Fibroblast of upper back skin (primary cell): ENCODE measurements at regions not wholly inside any gene's neighbourhood (a gene's known extent, or its start where the extent isn't known, plus 50 kb on each side); places are given as distances from the start of the nearest gene placed in this dataset.
"Not testable (repeated sequence)": the region's sequence is repeated elsewhere in the genome, so short reads cannot be mapped to it uniquely, and the experiment has no call there.

Source experiments
- DNase-seq: peaks from one replicate; pipeline ENCODE4 v3.0.0-alpha.2; 2013

GRCh38 chr9:83191154-83191553 lies 128.2 kb upstream of the RASEF start:
- DNase-seq, result no peak

DNA sequence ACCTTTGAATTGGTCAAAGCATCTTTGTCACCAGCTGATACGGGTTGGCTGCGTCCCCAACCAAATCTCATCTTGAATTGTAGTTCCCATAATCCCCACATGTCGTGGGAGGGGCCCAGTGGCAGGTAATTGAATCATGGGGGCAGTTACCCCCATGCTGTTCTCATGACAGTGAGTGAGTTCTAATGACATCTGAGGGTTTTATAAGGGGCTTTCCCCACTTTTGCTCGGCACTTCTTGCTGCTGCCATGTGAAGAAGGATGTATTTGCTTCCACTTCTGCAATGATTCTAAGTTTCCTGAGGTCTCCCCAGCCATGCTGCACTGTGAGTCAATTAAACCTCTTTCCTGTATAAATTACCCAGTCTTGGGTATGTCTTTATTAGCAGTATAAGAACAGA lies 126.1 kb upstream of the RASEF start:
- not testable (repeated sequence) for DNase-seq

DNA sequence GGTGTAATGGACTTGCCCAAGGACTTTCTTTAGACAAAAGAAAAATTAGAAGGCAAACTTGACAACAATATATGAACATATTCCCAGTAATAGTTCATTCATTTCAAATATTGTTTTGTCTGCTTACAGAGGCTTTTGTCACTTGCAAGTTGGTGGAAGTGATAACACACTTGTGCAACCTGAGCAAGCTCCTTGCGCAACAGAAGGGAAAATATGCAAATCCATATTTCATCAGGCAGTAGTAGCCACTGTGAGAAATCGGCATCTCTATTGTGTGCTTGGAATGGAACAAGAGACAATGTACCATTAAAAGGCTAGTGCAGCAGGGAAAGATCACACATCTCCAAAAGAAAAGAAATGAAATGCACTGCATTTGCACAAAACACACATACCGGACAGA lies 125.3 kb upstream of the RASEF start:
- no peak for DNase-seq

DNA sequence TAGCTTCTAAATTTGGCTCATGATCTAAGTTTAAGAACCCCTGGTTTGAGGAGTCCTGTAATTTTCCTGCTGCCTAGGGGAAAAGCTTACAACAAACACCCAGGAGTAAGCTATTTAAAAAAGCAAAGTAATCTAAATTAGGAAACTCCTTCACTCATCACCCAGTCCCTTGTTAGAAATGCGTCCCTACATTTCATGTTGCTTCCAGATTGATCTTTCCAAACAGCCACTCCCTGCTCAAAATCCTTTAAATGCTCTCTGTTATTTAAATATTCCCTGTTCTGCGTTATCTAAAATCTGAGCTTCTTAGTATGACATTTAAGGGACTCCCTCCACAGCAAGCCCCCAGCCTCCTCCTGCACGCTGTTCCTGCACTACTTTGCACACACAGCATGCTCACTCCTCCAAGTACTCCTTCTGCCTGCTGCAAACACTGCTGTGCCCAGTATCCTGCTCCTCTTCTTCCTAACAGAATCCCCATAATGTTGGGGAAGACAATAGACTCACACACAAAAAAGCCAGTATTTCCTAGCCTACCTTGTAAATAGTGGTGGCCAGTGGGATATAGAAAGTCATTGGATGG lies 123.3 kb upstream of the RASEF start:
- no peak for DNase-seq

DNA sequence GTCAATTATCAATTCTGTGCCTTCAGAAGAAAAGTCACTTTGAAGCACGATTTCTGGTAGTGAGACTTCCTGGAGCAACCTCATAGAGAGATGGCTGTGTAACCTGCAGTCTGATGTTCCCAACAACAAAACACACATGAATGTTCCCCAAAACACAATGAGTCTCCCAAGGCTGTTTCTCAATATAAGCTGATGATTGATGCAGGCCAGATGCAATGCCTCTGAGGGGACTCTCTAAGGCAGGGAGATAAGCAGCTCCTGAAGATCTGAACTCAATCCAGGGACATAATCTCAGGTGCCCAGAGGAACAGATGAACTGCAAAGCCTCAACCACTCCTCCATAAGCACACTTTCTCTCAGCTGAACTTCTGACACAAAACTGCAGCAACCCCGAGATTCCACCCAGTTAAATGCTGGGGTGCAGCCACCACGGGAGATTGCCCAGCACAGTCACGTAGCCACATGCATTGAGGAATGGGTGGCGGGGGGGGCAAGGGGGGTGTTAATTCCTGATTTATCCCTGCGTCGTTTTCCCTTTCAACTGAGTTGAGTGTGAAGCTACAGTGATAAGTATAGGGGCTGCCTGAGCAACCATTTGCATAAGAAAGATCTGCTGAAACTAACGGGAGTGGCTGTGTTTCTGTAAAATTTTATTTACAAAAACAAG lies 122.7 kb upstream of the RASEF start:
- no peak for DNase-seq

GRCh38 chr9:83183621-83184020 lies 120.7 kb upstream of the RASEF start:
- DNase-seq, result no peak

DNA sequence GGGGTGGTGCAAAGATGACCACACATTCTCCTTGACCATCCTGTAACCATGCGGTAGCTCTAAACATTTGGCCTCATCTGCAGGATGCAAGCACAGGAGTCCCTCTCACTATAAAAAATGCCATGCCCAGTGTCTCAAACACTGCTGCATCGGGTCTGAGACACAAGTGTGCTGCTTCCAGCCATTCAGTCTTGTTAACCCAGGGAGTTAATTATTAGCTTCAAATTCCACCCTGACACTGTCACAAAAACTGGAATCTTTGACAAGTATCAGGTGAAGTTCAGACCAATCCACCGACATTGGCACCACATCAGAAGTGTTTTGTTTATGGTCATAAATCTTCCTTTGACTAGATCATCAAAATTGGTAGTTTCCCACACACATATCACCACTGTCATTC lies 119.1 kb upstream of the RASEF start:
- no peak for DNase-seq

DNA sequence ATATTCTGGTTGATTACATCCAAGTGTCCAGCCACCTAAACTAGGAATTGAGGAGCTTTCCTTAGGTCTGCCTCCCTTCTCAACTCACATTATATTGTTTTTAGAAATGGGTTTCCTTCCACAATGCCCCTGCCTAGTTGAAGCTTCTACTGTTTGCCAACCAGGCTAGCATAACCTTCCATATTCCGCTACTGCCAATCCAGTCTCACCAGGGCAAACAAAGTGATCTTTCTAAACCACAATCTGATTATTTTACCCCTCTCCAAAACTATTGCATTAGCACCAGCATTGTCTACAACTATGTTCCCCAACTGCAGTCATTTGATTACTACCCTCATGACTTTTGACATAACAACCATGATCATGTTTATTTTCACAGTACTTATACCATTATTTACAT lies 115.8 kb upstream of the RASEF start:
- DNase-seq, result no peak

- DNase-seq, result no peak
These were observed 114.8 kb upstream of the RASEF start for GRCh38 chr9:83177747-83178146.

DNA sequence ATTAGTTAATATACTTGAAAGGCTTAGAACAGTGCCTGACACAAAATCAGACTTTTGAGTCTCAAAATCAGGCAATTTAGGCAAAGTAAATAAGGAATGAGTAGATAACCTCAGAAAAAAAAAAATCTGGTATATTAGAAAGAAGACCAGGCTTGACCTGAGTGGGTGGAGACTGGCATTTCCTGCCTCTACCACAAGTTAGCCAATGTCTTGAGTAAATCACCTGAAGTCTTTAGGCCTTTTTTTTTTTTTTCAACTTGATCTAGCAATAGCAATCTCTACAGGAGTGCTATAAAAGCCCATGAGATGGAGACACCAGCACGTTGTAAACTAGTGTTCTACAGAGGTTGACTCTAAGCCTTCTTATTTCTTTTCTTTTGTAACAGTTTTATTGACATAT lies 104.2 kb upstream of the RASEF start:
- DNase-seq, result no peak

GRCh38 chr9:83166372-83166771 lies 103.4 kb upstream of the RASEF start:
- DNase-seq, result no peak

DNA sequence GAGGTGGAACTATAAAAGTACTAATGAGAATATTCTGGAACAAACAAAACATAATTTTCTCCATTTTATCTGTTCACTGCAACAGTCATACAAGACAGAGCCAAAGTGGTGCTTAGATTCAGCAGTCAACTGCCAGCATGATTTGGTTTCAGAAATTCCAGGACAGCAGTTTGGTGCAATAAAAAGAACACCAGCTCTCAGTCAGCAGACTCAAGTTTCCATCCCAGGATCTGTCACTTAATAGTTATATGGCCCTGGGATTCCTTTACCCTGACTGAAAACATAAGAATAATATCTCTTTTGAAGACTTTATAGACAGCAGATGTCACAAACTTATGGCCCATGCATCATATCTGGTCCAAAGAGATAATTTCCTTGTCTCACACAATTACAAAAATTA lies 92.8 kb upstream of the RASEF start:
- no peak for DNase-seq

DNA sequence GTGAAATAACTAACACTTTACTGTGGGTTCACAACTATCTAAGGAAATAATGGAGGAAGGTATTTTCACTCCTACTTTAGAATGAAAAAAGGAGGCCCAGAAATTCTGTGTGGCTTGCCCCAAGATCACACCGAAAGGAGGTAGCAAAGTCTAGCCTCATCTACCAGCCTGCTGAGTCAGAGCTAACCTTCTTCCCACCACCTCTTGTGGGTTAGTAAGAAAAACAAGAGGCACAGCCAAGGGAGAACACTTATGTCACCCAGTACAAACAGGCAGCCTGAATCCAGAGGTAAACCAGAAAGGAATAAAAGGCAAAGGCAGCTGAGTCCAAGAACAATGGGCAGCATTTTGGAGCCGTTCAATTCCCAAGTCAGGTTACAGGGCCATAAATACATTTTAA lies 91.9 kb upstream of the RASEF start:
- DNase-seq, result no peak

DNA sequence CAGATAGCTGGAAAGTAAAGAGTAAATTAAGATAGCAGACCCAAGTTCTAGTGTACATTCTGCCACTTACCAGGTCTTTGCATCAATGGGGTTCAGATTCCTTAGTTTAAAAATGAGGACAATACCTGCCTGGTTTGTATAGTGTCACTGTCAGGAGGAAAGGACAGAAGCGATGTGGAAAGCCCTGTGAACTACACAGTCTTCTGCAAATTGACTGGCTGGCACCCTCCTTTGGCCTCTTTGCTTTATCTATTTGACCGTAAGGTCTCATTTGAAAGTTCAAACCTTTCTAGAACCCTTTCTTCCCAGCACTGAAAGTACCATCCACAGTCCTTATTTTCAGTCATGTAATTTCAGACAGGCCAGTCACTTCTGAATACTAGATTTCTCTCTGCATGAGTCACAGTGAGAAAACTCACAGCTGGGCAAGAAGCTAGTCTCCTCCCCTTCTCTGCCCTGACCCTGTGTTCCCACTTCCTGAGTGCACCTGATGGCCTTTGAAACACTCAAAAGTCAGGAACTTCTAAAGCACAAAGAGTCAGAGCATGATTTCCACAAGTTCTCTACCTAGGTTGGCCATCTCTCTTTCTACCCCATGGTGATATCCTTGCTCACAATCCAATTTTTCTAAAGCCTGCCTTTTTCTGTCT lies 91.3 kb upstream of the RASEF start:
- DNase-seq, result peak; percentile 44

DNA sequence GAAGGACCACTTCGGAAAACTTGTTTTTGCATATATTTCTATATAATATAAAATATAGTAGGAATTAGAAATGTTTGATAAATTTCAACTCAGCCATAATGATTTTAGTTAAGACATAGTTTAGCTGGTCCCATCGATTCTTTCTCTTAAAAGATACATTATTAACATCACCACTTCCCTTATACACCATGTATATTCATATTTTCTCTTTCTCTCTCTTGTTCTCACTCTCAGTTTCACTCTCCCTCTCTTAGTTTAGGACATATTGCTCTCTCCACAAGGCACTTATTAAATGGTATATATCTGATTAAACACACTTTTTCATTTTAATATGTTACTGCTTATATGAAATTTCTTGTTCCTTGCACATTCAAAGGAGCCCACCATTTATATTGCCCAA lies 90.1 kb upstream of the RASEF start:
- no peak for DNase-seq

- no peak for DNase-seq
These were observed 88.7 kb upstream of the RASEF start for GRCh38 chr9:83151627-83152137.

GRCh38 chr9:83147315-83148149 lies 84.6 kb upstream of the RASEF start:
- no peak for DNase-seq

DNA sequence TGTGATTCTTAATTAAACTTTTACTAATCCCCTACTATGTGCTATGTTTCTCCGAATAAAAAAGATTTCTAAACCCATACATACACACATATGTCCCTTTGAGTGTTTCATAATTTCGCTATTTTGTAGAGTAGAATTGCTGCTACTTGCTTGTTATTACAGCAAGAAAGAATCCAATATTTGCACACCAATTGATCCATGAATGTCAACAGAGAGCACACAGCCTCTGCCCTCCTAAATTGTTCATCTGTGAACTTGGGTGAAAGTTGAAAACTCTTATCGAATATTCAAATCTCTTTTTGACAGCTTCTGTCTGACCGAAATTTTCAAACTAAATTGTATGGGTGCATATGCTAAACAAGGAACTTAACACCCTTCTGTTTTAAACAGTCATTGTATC lies 83.4 kb upstream of the RASEF start:
- no peak for DNase-seq

- no peak for DNase-seq
These were observed 81.5 kb upstream of the RASEF start for GRCh38 chr9:83144492-83144891.

- no peak for DNase-seq
These were observed 79.4 kb upstream of the RASEF start for GRCh38 chr9:83142389-83142788.

DNA sequence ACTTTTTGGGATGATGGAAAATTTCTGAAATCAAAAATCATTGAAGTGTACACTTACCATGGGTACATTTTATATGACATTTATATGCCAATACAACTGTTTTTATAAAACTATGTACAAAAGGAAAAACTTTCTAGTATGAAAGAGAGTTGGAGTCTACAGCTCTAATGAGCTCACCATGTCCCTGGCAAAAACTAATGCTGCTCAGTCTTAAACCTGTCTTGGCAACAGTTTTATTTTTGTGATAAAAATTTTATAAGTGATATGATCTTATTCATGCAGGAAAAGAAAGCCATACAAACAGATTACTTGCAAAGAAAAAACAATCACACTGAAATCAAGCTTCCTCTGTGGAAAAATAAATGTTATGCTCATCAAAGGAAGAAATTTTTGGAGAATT lies 78.9 kb upstream of the RASEF start:
- DNase-seq, result no peak

- no peak for DNase-seq
These were observed 77.1 kb upstream of the RASEF start for GRCh38 chr9:83140061-83140460.

DNA sequence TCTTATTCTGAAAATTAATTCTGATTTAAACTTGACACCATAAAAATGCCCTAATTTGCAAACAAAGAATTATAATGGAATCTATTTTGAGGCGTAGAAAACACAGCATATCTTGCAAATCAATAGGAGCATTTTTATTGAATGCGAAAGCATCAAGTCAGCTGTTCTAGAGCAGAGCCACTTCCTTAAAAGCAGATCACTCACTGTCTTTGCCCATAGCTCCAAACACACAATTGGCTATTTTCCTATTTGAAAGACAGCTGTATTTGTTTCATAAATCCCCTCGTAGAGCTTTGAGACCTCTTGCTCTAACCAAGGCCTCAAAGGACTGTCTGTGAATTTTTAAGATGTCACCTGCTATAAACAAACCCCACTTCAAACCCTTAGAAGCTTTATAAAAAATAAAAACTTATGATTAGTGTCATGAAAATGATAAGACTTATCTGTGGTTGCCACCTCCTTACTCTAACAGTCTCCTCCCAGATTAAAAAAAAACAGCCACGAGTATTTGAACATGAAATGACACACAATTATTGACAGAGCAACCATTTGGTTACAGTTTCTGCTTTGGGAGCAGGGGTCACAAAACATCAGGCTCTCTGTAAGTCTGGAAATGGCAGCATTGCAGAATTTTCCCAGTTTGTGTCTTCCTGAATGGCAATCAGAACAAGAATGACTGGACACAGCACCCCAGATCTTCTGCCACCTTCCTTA lies 75.6 kb upstream of the RASEF start:
- DNase-seq, result no peak
